Upper lobe of left lung (tissue), 6 donors: ENCODE measurements at regions not wholly inside any gene's neighbourhood (a gene's known extent, or its start where the extent isn't known, plus 50 kb on each side); places are given as distances from the start of the nearest gene placed in this dataset.

ENCODE experiments used
- ATAC-seq, 2 donors: fragments of 200-7000 bp; cut with Tn5 transposase; one replicate each; pipeline ENCODE4 v1.9.1; 2022; ENCODE audit warnings: mild to moderate bottlenecking in 2 of 2, moderate library complexity in 2 of 2; ENCODE audit not compliant: low FRiP score in 2 of 2
- DNase-seq, 2 donors: peaks; one replicate each; pipeline ENCODE4 v3.0.0-alpha.2; 2019 to 2020
- H3K27ac ChIP-seq, 4 donors: fragments of 200-600 bp; sonication (generic); one replicate each; pipeline ENCODE4 v1.5.1; 2016 to 2019
- H3K27me3 ChIP-seq, 4 donors: fragments of 200-600 bp; sonication (generic); one replicate each; pipeline ENCODE4 v1.5.1; 2017 to 2019
- H3K36me3 ChIP-seq, 4 donors: fragments of 200-600 bp; sonication (generic); one replicate each; pipeline ENCODE4 v1.5.1; 2016 to 2019
- H3K4me1 ChIP-seq, 4 donors: fragments of 200-600 bp; sonication (generic); one replicate each; pipeline ENCODE4 v1.5.1; 2018 to 2019
- H3K4me3 ChIP-seq, 4 donors: fragments of 200-600 bp; sonication (generic); one replicate each; pipeline ENCODE4 v1.5.1; 2017 to 2019; ENCODE audit warnings: mild to moderate bottlenecking in 2 of 4, moderate library complexity in 1 of 4
- H3K9me3 ChIP-seq, 4 donors: fragments of 200-600 bp; sonication (generic); one replicate each; pipeline ENCODE4 v1.5.1; 2018 to 2019
- EP300 ChIP-seq, 4 donors: sonication (generic); formaldehyde crosslinking; IDR thresholded peaks; one replicate each; pipeline ENCODE4 v1.5.1; 2017; ENCODE audit warnings: antibody characterized with exemption in 4 of 4, control low read depth in 2 of 4
- POLR2A ChIP-seq, 4 donors: fragments of 450-650 bp; IDR thresholded peaks; one replicate each; pipeline ENCODE4 v1.5.1; 2016 to 2017; ENCODE audit warnings: antibody characterized with exemption in 4 of 4, mild to moderate bottlenecking in 2 of 4
- POLR2AphosphoS5 ChIP-seq, 2 donors: sonication (generic); formaldehyde crosslinking; IDR thresholded peaks; one replicate each; pipeline ENCODE4 v1.5.1; 2017; ENCODE audit warnings: antibody characterized with exemption in 2 of 2
- WGBS, 2 donors: methylation state at CpG; one replicate each; pipeline ENCODE4 v1.1.5; 2017 to 2018; 5-methylcytosine and 5-hydroxymethylcytosine counted together
- TF ChIP-seq, protein P1 (sequence below), 6 experiments: fragments of 450-650 bp in 4 of 6; fragments of 200-600 bp in 2 of 6; sonication (generic) in 2 of 6; IDR thresholded peaks; one replicate each; pipeline ENCODE4 v1.5.1; 2016 to 2019; ENCODE audit warnings: antibody characterized with exemption in 6 of 6
- donor health status: DM: no; HTN: no; CAD: no; lungs with moderate emphysema.
- donor health status: DM: no; HTN: yes; CAD: no; lungs with severe emphysema.

- Histone ChIP-seq H3K4me1 (no peaks in the 10 kb centered on the region), H3K4me3 (no peak overlapping the region), H3K27me3 (no peaks in the 10 kb centered on the region), H3K27ac (no peak overlapping the region), H3K9me3 (no peaks in the 10 kb centered on the region), H3K36me3 (no peaks in the 10 kb centered on the region)
- 70 to 75% methylated on average over 2 of the region's 2 CpGs for WGBS, 2 donors
- TF ChIP-seq POLR2A (IDR thresholded peaks at IDR 0.05) (no peak), POLR2AphosphoS5 (IDR thresholded peaks at IDR 0.05) (no peak), EP300 (IDR thresholded peaks at IDR 0.05) (no peak)
- TF ChIP-seq, protein P1, sequence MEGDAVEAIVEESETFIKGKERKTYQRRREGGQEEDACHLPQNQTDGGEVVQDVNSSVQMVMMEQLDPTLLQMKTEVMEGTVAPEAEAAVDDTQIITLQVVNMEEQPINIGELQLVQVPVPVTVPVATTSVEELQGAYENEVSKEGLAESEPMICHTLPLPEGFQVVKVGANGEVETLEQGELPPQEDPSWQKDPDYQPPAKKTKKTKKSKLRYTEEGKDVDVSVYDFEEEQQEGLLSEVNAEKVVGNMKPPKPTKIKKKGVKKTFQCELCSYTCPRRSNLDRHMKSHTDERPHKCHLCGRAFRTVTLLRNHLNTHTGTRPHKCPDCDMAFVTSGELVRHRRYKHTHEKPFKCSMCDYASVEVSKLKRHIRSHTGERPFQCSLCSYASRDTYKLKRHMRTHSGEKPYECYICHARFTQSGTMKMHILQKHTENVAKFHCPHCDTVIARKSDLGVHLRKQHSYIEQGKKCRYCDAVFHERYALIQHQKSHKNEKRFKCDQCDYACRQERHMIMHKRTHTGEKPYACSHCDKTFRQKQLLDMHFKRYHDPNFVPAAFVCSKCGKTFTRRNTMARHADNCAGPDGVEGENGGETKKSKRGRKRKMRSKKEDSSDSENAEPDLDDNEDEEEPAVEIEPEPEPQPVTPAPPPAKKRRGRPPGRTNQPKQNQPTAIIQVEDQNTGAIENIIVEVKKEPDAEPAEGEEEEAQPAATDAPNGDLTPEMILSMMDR (IDR thresholded peaks at IDR 0.05): no peak
- DNase-seq (no peak), ATAC-seq (no peak)
These were observed 73.3 kb downstream of the NUDT12 start for GRCh38 chr5:103489307-103489706.

- Histone ChIP-seq H3K9me3 (no peaks in the 10 kb centered on the region), H3K27me3 (no peaks in the 10 kb centered on the region), H3K27ac (no peak overlapping the region), H3K36me3 (no peaks in the 10 kb centered on the region), H3K4me3 (no peak overlapping the region), H3K4me1 (no peaks in the 10 kb centered on the region)
- no peak for TF ChIP-seq POLR2A (IDR thresholded peaks at IDR 0.05)
- 79 to 90% methylated on average over 3 of the region's 3 CpGs for WGBS, 2 donors
- ATAC-seq (no peak), DNase-seq (no peak)
These were observed 74.6 kb downstream of the NUDT12 start for GRCh38 chr5:103487822-103488493.

GRCh38 chr5:103487218-103487617, 75.4 kb downstream of the NUDT12 start:
- no peak overlapping the region for H3K4me3 ChIP-seq
- ATAC-seq (no peak), DNase-seq (no peak)
- WGBS, 2 donors: 61 to 66% methylated on average over 6 of the region's 6 CpGs
- H3K4me1 ChIP-seq: no peaks in the 10 kb centered on the region
- no peaks in the 10 kb centered on the region for H3K36me3 ChIP-seq
- no peaks in the 10 kb centered on the region for H3K27me3 ChIP-seq
- TF ChIP-seq POLR2A (IDR thresholded peaks at IDR 0.05) (no peak), POLR2AphosphoS5 (IDR thresholded peaks at IDR 0.05) (no peak), EP300 (IDR thresholded peaks at IDR 0.05) (no peak)
- TF ChIP-seq, protein P1 (IDR thresholded peaks at IDR 0.05): no peak
- no peaks in the 10 kb centered on the region for H3K9me3 ChIP-seq
- no peak overlapping the region for H3K27ac ChIP-seq

DNA sequence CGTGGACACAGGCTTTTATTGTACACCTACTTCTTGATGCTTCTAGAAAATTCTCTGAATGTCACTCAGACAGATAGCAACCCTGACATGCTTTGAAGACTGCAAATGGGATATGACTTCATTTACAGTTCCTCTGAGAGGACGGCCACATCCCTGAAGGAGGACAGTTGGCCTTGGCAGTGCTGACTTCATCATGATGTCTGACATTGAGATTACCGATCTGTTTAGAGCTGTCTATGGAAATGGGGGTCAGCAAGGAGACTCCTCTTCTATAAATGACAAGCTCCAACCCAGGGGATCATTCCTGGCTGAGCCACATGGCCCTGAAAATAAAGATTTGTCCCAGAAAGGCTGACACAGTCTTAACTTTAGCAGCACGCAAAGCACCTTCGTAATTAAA, 75.8 kb downstream of the NUDT12 start:
- ATAC-seq: no peak
- no peaks in the 10 kb centered on the region for H3K36me3 ChIP-seq
- TF ChIP-seq POLR2A (IDR thresholded peaks at IDR 0.05) (no peak), EP300 (IDR thresholded peaks at IDR 0.05) (no peak), POLR2AphosphoS5 (IDR thresholded peaks at IDR 0.05) (no peak)
- TF ChIP-seq, protein P1 (IDR thresholded peaks at IDR 0.05): no peak
- DNase-seq: no peak
- 83 to 89% methylated on average over 5 of the region's 5 CpGs for WGBS, 2 donors
- H3K4me3 ChIP-seq: no peak overlapping the region
- no peak overlapping the region for H3K27ac ChIP-seq
- no peaks in the 10 kb centered on the region for H3K27me3 ChIP-seq
- no peaks in the 10 kb centered on the region for H3K9me3 ChIP-seq
- H3K4me1 ChIP-seq: no peaks in the 10 kb centered on the region

DNA sequence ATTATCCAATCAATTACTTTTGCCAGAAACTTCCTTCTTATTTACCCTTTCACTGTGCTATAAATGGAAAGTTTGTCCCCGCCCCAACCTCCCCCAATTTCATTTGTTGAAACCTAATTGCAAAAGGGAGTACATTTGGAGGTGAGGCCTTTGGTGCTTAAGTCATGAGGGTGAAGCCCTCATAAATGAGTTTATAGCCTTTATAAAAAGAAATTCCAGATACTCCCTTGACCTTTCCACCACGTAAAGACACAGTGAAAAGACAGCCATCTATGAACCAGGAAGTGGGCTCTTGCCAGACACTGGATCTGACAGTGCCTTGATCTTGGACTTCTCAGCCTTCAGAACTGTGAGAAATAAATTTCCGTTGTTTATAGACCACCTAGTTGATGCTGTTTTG, 82.3 kb downstream of the NUDT12 start:
- no peak for DNase-seq
- Histone ChIP-seq H3K27ac (no peak overlapping the region), H3K4me1 (no peaks in the 10 kb centered on the region), H3K27me3 (no peaks in the 10 kb centered on the region), H3K9me3 (no peaks in the 10 kb centered on the region), H3K36me3 (no peaks in the 10 kb centered on the region), H3K4me3 (no peak overlapping the region)
- ATAC-seq: no peak
- TF ChIP-seq, protein P1 (IDR thresholded peaks at IDR 0.05): no peak
- TF ChIP-seq POLR2A (IDR thresholded peaks at IDR 0.05) (no peak), POLR2AphosphoS5 (IDR thresholded peaks at IDR 0.05) (no peak), EP300 (IDR thresholded peaks at IDR 0.05) (no peak)
- 59 to 83% methylated on average over 3 of the region's 3 CpGs for WGBS, 2 donors
